A549 (cell line): ENCODE measurements at regions not wholly inside any gene's neighbourhood (a gene's known extent, or its start where the extent isn't known, plus 50 kb on each side); places are given as distances from the start of the nearest gene placed in this dataset.

ENCODE experiments used
- ATAC-seq, 2 experiments: fragments of 200-7000 bp in 1 of 2; fragments of >200 bp in 1 of 2; cut with Nextera tagmentation in 1 of 2; cut with Tn5 transposase in 1 of 2; 3 replicates each; pipeline versions ENCODE4 v1.8.0 to v1.9.1; 2018 to 2020; ENCODE audit warnings: mild to moderate bottlenecking in 1 of 2, moderate library complexity in 1 of 2
- CTCF ChIA-PET: fragments of 300-600 bp; sonication (Branson Sonifier 250); formaldehyde crosslinking; extraction: SDS; loops from one replicate; lab custom pipeline; 2021; ENCODE audit warnings: antibody characterized with exemption, inconsistent platforms; lab: Yijun Ruan, JAX
- POLR2A ChIA-PET: fragments of 350-600 bp; formaldehyde crosslinking; extraction: SDS; loops from one replicate; lab custom pipeline; 2021; ENCODE audit warnings: antibody characterized with exemption, inconsistent platforms; lab: Yijun Ruan, JAX
- DNase-seq, 2 experiments: peaks; one replicate each; pipeline versions ENCODE4 v3.0.0 to v3.0.0-alpha.2; 2011 to 2016; ENCODE audit warnings: low read depth in 1 of 2, low spot score in 1 of 2
- FAIRE-seq: peaks from 2 replicates; lab custom pipeline; 2011; peaks lifted over from hg19 to GRCh38; lab: Jason Lieb, UNC
- H3K27ac ChIP-seq, 2 experiments: fragments of >200 bp; sonication (Bioruptor Twin); formaldehyde crosslinking; 3 replicates each; pipeline ENCODE4 v1.5.1; 2016 to 2017
- H3K4me1 ChIP-seq: fragments of >200 bp; sonication (Bioruptor Twin); formaldehyde crosslinking; 3 replicates; pipeline ENCODE4 v1.6.1; 2016
- H3K4me2 ChIP-seq: fragments of >200 bp; sonication (Bioruptor Twin); formaldehyde crosslinking; 3 replicates; pipeline ENCODE4 v1.6.1; 2016
- H3K4me3 ChIP-seq: fragments of >200 bp; sonication (Bioruptor Twin); formaldehyde crosslinking; 3 replicates; pipeline ENCODE4 v1.5.1; 2016
- H3K9me3 ChIP-seq: fragments of >200 bp; sonication (Bioruptor Twin); formaldehyde crosslinking; 3 replicates; pipeline ENCODE4 v1.6.1; 2016
- ATOH8 ChIP-seq: fragments of 250-450 bp; sonication (Bioruptor Pico); IDR thresholded peaks from 2 replicates; pipeline ENCODE4 v1.5.0; 2020; ENCODE audit warnings: low read depth, mild to moderate bottlenecking, moderate library complexity
- CHD2 ChIP-seq: fragments of 150-350 bp; IDR thresholded peaks from 2 replicates; pipeline ENCODE4 v1.6.1; 2014; ENCODE audit warnings: low read length; ENCODE audit not compliant: partially characterized antibody
- CHD4 ChIP-seq: fragments of 200-600 bp; sonication (generic); IDR thresholded peaks from 2 replicates; pipeline ENCODE4 v1.6.1; 2016; ENCODE audit warnings: antibody characterized with exemption, mild to moderate bottlenecking, borderline replicate concordance
- EHF ChIP-seq: fragments of 250-450 bp; sonication (Bioruptor Pico); IDR thresholded peaks from 2 replicates; pipeline ENCODE4 v1.5.0; 2020; ENCODE audit warnings: mild to moderate bottlenecking
- EHMT2 ChIP-seq: fragments of 200-600 bp; sonication (generic); IDR thresholded peaks from 2 replicates; pipeline ENCODE4 v1.6.1; 2016; ENCODE audit warnings: antibody characterized with exemption, low read depth, mild to moderate bottlenecking, moderate library complexity
- EP300 ChIP-seq, 2 experiments: fragments of >200 bp; sonication (Bioruptor Twin); formaldehyde crosslinking; IDR thresholded peaks; 2 replicates in 1 of 2; 3 replicates in 1 of 2; pipeline ENCODE4 v1.6.1; 2016 to 2017
- FOSB ChIP-seq: fragments of 250-450 bp; sonication (Bioruptor Pico); IDR thresholded peaks from 2 replicates; pipeline ENCODE4 v1.5.0; 2020; ENCODE audit warnings: mild to moderate bottlenecking, moderate library complexity
- FOSL2 ChIP-seq, 2 experiments: fragments of 450-650 bp in 1 of 2; fragments of >200 bp in 1 of 2; sonication (Bioruptor Twin) in 1 of 2; formaldehyde crosslinking; IDR thresholded peaks; 2 replicates each; pipeline versions ENCODE4 v1.5.0 to v1.6.1; 2016 to 2020; ENCODE audit warnings: mild to moderate bottlenecking in 1 of 2, moderate library complexity in 1 of 2
- HDAC2 ChIP-seq: fragments of 200-600 bp; sonication (generic); IDR thresholded peaks from 2 replicates; pipeline ENCODE4 v1.6.1; 2016
- JUN ChIP-seq, 2 experiments: fragments of >200 bp; sonication (Bioruptor Twin); formaldehyde crosslinking; IDR thresholded peaks; 2 replicates in 1 of 2; 3 replicates in 1 of 2; pipeline ENCODE4 v1.6.1; 2016 to 2017
- JUNB ChIP-seq: fragments of >200 bp; sonication (Bioruptor Twin); formaldehyde crosslinking; IDR thresholded peaks from 2 replicates; pipeline ENCODE4 v1.6.1; 2016
- KDM1A ChIP-seq: fragments of 200-600 bp; sonication (generic); IDR thresholded peaks from 2 replicates; pipeline ENCODE4 v1.6.1; 2016; ENCODE audit warnings: low read depth, mild to moderate bottlenecking
- MAFK ChIP-seq: fragments of 450-650 bp; IDR thresholded peaks from 2 replicates; pipeline ENCODE4 v1.6.1; 2014; ENCODE audit not compliant: partially characterized antibody
- NFE2L2 ChIP-seq: fragments of 150-350 bp; conservative IDR thresholded peaks from 2 replicates; pipeline ENCODE4 v1.6.1; 2014; ENCODE audit warnings: low read length
- NPAS2 ChIP-seq: fragments of 250-450 bp; sonication (Bioruptor Pico); IDR thresholded peaks from 2 replicates; pipeline ENCODE4 v1.8.0; 2022; ENCODE audit warnings: mild to moderate bottlenecking, moderate library complexity, borderline replicate concordance
- PBX3 ChIP-seq: IDR thresholded peaks from 2 replicates; pipeline ENCODE4 v1.6.1; 2012
- POLR2A ChIP-seq: IDR thresholded peaks from 2 replicates; pipeline ENCODE4 v1.6.1; 2012; ENCODE audit warnings: mild to moderate bottlenecking, low read length
- POLR2AphosphoS2 ChIP-seq: conservative IDR thresholded peaks from 2 replicates; pipeline ENCODE4 v1.6.1; 2012; ENCODE audit warnings: low read length, improper control_type of control experiment, inconsistent platforms
- RCOR1 ChIP-seq: fragments of 150-350 bp; IDR thresholded peaks from 2 replicates; pipeline ENCODE4 v1.6.1; 2014; ENCODE audit warnings: antibody characterized with exemption, low read length, low read depth
- REST ChIP-seq: fragments of 200-600 bp; sonication (generic); IDR thresholded peaks from 2 replicates; pipeline ENCODE4 v1.6.1; 2016; ENCODE audit warnings: antibody characterized with exemption, mild to moderate bottlenecking, moderate library complexity
- RNF2 ChIP-seq: fragments of 200-600 bp; sonication (generic); IDR thresholded peaks from 2 replicates; pipeline ENCODE4 v1.6.1; 2016; ENCODE audit warnings: low read depth, mild to moderate bottlenecking, antibody characterized with exemption, moderate library complexity, borderline replicate concordance
- SREBF2 ChIP-seq: fragments of 450-650 bp; IDR thresholded peaks from 2 replicates; pipeline ENCODE4 v1.6.1; 2014; ENCODE audit warnings: mild to moderate bottlenecking, moderate library complexity
- TP53 ChIP-seq: fragments of 250-450 bp; sonication (Bioruptor Pico); IDR thresholded peaks from 2 replicates; pipeline ENCODE4 v1.5.0; 2021; ENCODE audit warnings: mild to moderate bottlenecking, moderate library complexity
- ZNF302 ChIP-seq: fragments of 250-450 bp; sonication (Bioruptor Pico); IDR thresholded peaks from 2 replicates; pipeline ENCODE4 v1.9.0; 2021; ENCODE audit warnings: inconsistent platforms, mild to moderate bottlenecking, moderate library complexity
- WGBS: methylation state at CpG from one replicate; pipeline ENCODE4 v1.1.6; 2017; ENCODE audit errors: missing lambda C conversion rate; 5-methylcytosine and 5-hydroxymethylcytosine counted together
- TF ChIP-seq, protein P1 (sequence below): fragments of 450-650 bp; IDR thresholded peaks from 2 replicates; pipeline ENCODE4 v1.6.1; 2014; ENCODE audit warnings: antibody characterized with exemption
- TF ChIP-seq, protein P2 (sequence below): IDR thresholded peaks from 2 replicates; pipeline ENCODE4 v1.6.1; 2012

DNA sequence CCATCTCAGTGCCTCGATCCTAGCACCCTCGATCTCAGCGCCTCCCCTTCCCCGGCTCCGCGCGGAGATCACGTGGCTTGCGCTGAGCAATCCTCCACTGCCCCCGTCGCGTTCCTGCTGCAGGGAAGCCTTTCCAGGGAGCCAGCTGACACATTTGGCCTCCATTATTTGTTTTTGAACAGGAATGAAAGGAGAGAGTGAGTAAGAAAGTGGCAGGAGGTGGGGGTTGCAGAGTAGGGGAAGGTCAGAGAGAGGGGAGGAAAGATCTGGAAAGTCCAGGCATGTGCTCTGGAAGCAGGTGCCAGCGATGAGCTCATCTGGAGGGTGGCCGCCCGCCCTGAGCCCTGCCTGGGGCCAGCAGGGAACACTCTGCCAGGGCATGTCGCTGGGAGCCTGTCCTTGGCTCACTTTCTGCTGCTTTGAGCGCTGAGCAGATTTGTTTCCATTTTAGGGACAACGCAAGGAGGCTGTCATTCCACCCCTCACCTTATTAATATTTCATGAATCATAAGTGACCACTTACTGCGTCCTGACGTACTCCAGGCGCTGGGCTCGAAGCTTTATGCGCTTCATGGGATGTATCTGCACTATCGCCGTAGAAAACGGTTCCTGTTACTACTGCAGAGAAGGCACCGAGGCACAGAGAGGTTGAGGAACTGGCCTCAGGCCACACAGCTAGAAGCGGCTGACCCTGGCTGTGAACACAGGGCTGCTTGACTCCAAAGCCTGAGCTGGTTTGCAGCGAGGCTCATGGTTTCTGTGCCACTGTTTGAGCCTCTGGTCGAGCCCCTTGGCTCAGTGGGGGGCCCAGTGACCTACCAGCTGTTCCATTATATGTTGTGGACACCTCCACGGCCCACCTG lies 283.1 kb downstream of the SEC14L1 start (continued):
- TF ChIP-seq POLR2AphosphoS2 (no peak), CHD4 (no peak), TP53 (CRISPR knock-in tag) (no peak), NPAS2 (CRISPR knock-in tag) (no peak), FOSB (CRISPR knock-in tag) (no peak), MAFK (no peak), JUN (IDR thresholded peaks at IDR 0.05) (peak in 1 of 2 experiments; percentile 57; a peak in 2 of 5 replicates), NFE2L2 (no peak), JUNB (no peak), EP300 (IDR thresholded peaks at IDR 0.05) (no peak), FOSL2 (IDR thresholded peaks at IDR 0.05) (no peak), FOSL2 (CRISPR knock-in tag; IDR thresholded peaks at IDR 0.05) (peak; percentile 61; the same call in 1 of the 2 replicates), CHD2 (no peak), ZNF302 (CRISPR knock-in tag) (no peak), SREBF2 (no peak)

- ATAC-seq (peak; percentile 3 to 4; a peak in 2 of 6 replicates), DNase-seq (peak in 1 of 2 experiments; percentile 69), FAIRE-seq (no peak)
- CTCF ChIA-PET = interaction anchor here (0.8 to 18.7 kb wide), 12 partner anchors 11 to 118 kb away, joined by 3 to 198 read pairs (median 4); no protein-coding TSS in a partner anchor
- Histone ChIP-seq H3K9me3 (no peaks in the 10 kb centered on the region), H3K4me1 (peaks cover 100% of the 10 kb centered on the region), H3K4me3 (peak overlapping the region; percentile 9; the same call in 2 of the 3 replicates), H3K27ac (peak overlapping the region; percentile 75 to 95), H3K4me2 (peak overlapping the region; percentile 78)
- TF ChIP-seq PBX3 (0 out of 2 replicates have a peak, but pooled peaks have one; percentile 37), POLR2A (no peak), SREBF2 (no peak), HDAC2 (peak; percentile 90), FOSB (CRISPR knock-in tag) (0 out of 2 replicates have a peak, but pooled peaks have one; percentile 33), KDM1A (peak; percentile 97)
- TF ChIP-seq, protein P1, sequence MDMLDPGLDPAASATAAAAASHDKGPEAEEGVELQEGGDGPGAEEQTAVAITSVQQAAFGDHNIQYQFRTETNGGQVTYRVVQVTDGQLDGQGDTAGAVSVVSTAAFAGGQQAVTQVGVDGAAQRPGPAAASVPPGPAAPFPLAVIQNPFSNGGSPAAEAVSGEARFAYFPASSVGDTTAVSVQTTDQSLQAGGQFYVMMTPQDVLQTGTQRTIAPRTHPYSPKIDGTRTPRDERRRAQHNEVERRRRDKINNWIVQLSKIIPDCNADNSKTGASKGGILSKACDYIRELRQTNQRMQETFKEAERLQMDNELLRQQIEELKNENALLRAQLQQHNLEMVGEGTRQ = peak; percentile 22; the same call in 1 of the 2 replicates
- POLR2A ChIA-PET = interaction anchor here (0.7 to 1.3 kb wide), 5 partner anchors 11 to 951 kb away, joined by 3 to 4 read pairs (median 4); partner anchors contain the start of gene TNRC6C
- WGBS = 58% methylated on average over 19 of the region's 21 CpGs
Measured at GRCh38 chr17:77424585-77425344, 284.0 kb downstream of the SEC14L1 start.

- no peaks in the 10 kb centered on the region for H3K9me3 ChIP-seq
- ATAC-seq (no peak), DNase-seq (no peak), FAIRE-seq (no peak)
- CTCF ChIA-PET = interaction anchor here (0.8 to 18.7 kb wide), 11 partner anchors 16 to 117 kb away, joined by 3 to 198 read pairs (median 5); no protein-coding TSS in a partner anchor
- H3K27ac ChIP-seq = peak overlapping the region; percentile 75 to 95
- peak overlapping the region; percentile 9; the same call in 2 of the 3 replicates for H3K4me3 ChIP-seq
- H3K4me1 ChIP-seq = peaks cover 100% of the 10 kb centered on the region
- 72% methylated on average over 8 of the region's 9 CpGs for WGBS
- peak overlapping the region; percentile 78 for H3K4me2 ChIP-seq
- POLR2A ChIA-PET = interaction anchor here (0.7 to 1.3 kb wide), 4 partner anchors 14 to 951 kb away, joined by 3 to 4 read pairs (median 4); partner anchors contain the start of gene TNRC6C
- TF ChIP-seq, protein P2, sequence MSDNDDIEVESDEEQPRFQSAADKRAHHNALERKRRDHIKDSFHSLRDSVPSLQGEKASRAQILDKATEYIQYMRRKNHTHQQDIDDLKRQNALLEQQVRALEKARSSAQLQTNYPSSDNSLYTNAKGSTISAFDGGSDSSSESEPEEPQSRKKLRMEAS = no peak
- TF ChIP-seq EHF (CRISPR knock-in tag) = no peak
- TF ChIP-seq ATOH8 (CRISPR knock-in tag) = no peak
- no peak for TF ChIP-seq RNF2
- TF ChIP-seq EHMT2 = no peak
- no peak for TF ChIP-seq EP300 (IDR thresholded peaks at IDR 0.05)
- TF ChIP-seq JUN (IDR thresholded peaks at IDR 0.05) = no peak; a peak in 1 of 5 replicates
- TF ChIP-seq RCOR1 = no peak
- no peak for TF ChIP-seq HDAC2
- no peak for TF ChIP-seq REST
- no peak for TF ChIP-seq KDM1A
- TF ChIP-seq ZNF302 (CRISPR knock-in tag) = no peak
Measured at GRCh38 chr17:77425348-77425747, 284.6 kb downstream of the SEC14L1 start.
